KMS-11 (cell line): ENCODE measurements at regions not wholly inside any gene's neighbourhood (a gene's known extent, or its start where the extent isn't known, plus 50 kb on each side); places are given as distances from the start of the nearest gene placed in this dataset.

Experiments used
- H2AFZ ChIP-seq: fragments of 200-600 bp; sonication (generic); 2 replicates; pipeline ENCODE4 v1.6.1; 2016; ENCODE audit warnings: antibody characterized with exemption, mixed run types, low read depth
- H3K27ac ChIP-seq: fragments of 200-600 bp; sonication (generic); 2 replicates; pipeline ENCODE4 v1.6.1; 2016; ENCODE audit warnings: mild to moderate bottlenecking, mixed run types
- H3K27me3 ChIP-seq: fragments of 200-600 bp; sonication (generic); 2 replicates; pipeline ENCODE4 v1.6.1; 2017; ENCODE audit warnings: mild to moderate bottlenecking, low read depth, mixed run types, moderate library complexity; ENCODE audit not compliant: insufficient read depth
- H3K36me3 ChIP-seq: fragments of 200-600 bp; sonication (generic); 2 replicates; pipeline ENCODE4 v1.6.1; 2017; ENCODE audit warnings: mild to moderate bottlenecking, mixed run types; ENCODE audit not compliant: insufficient read depth
- H3K4me1 ChIP-seq: fragments of 200-600 bp; sonication (generic); 2 replicates; pipeline ENCODE4 v1.6.1; 2016; ENCODE audit warnings: mild to moderate bottlenecking, low read depth, mixed run types; ENCODE audit not compliant: poor library complexity, severe bottlenecking
- H3K4me2 ChIP-seq: fragments of 200-600 bp; sonication (generic); 2 replicates; pipeline ENCODE4 v1.7.0; 2016; ENCODE audit warnings: mild to moderate bottlenecking, mixed run types
- H3K4me3 ChIP-seq: fragments of 200-600 bp; sonication (generic); IDR thresholded peaks from 2 replicates; pipeline ENCODE4 v1.6.1; 2017; ENCODE audit warnings: low read depth, low read length, mixed read lengths; ENCODE audit not compliant: insufficient read depth
- H3K79me2 ChIP-seq: fragments of 200-600 bp; sonication (generic); 2 replicates; pipeline ENCODE4 v1.6.1; 2016; ENCODE audit warnings: low read depth, mixed run types; ENCODE audit not compliant: insufficient read depth
- H3K9ac ChIP-seq: fragments of 200-600 bp; sonication (generic); 2 replicates; pipeline ENCODE4 v1.6.1; 2016; ENCODE audit warnings: mild to moderate bottlenecking, mixed run types
- H4K20me1 ChIP-seq: fragments of 200-600 bp; sonication (generic); 2 replicates; pipeline ENCODE4 v1.6.1; 2016; ENCODE audit warnings: mild to moderate bottlenecking, mixed run types; ENCODE audit not compliant: insufficient read depth
- TF ChIP-seq, protein P1 (sequence below): fragments of 200-600 bp; sonication (generic); conservative IDR thresholded peaks from 2 replicates; pipeline ENCODE4 v1.6.1; 2017; ENCODE audit warnings: low read depth, mild to moderate bottlenecking, antibody characterized with exemption, low read length, moderate library complexity, mixed read lengths

- Histone ChIP-seq H3K79me2 (no peaks in the 10 kb centered on the region), H3K4me2 (no peak overlapping the region), H3K4me3 (no peak overlapping the region), H3K9ac (no peak overlapping the region), H3K36me3 (no peaks in the 10 kb centered on the region), H3K27me3 (no peaks in the 10 kb centered on the region), H2AFZ (no peak overlapping the region), H3K27ac (no peak overlapping the region), H3K4me1 (no peaks in the 10 kb centered on the region), H4K20me1 (no peaks in the 10 kb centered on the region)
- TF ChIP-seq, protein P1, sequence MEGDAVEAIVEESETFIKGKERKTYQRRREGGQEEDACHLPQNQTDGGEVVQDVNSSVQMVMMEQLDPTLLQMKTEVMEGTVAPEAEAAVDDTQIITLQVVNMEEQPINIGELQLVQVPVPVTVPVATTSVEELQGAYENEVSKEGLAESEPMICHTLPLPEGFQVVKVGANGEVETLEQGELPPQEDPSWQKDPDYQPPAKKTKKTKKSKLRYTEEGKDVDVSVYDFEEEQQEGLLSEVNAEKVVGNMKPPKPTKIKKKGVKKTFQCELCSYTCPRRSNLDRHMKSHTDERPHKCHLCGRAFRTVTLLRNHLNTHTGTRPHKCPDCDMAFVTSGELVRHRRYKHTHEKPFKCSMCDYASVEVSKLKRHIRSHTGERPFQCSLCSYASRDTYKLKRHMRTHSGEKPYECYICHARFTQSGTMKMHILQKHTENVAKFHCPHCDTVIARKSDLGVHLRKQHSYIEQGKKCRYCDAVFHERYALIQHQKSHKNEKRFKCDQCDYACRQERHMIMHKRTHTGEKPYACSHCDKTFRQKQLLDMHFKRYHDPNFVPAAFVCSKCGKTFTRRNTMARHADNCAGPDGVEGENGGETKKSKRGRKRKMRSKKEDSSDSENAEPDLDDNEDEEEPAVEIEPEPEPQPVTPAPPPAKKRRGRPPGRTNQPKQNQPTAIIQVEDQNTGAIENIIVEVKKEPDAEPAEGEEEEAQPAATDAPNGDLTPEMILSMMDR = no peak
Measured at GRCh38 chr14:51335961-51336723, 96.1 kb downstream of the TMX1 start.

- Histone ChIP-seq H2AFZ (no peak overlapping the region), H3K36me3 (no peaks in the 10 kb centered on the region), H4K20me1 (no peaks in the 10 kb centered on the region), H3K4me2 (no peak overlapping the region), H3K27me3 (no peaks in the 10 kb centered on the region), H3K27ac (no peak overlapping the region), H3K4me1 (no peaks in the 10 kb centered on the region), H3K79me2 (no peaks in the 10 kb centered on the region), H3K9ac (no peak overlapping the region), H3K4me3 (no peak overlapping the region)
- TF ChIP-seq, protein P1 = no peak
Measured at GRCh38 chr14:51336734-51337133, 96.7 kb downstream of the TMX1 start.

DNA sequence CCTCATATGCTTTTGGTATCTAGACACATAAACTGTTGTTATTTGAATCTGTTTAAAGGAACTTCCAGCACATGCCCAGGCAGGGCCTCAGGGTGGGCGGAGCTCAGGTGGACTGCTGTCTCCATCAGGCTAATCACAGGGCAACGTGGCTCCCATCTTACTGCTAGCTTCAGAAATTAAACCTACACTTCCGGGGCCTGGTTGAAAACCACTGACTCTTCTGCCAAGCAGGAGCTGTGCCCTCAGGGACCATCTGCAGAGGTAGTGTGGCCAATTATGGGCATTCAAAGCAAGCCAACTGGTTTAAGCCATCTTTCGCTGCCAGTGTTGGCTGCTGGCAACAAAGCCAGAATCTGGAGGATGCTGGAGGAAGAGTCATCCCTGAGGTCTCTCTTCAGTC lies 97.5 kb downstream of the TMX1 start:
- H3K27ac ChIP-seq = no peak overlapping the region
- TF ChIP-seq, protein P1 = no peak

DNA sequence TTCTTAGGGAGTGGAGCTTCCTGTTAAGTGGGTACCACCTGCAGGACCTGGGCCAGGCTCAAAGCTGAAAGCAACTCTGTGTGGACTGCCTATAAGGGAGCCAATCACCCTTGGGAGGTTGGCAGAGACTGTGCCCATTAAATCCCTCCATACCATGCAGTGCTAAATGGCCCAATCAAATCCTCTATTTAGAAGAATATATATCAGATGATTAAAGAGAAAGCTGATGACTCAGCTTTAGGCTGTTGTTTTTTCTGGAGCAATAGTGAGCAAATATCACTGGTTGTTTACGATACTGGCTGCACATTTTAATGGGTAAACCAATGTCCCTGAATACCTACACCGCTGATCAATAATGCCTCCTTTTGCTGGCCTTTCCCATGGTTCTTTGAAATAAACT lies 101.3 kb downstream of the TMX1 start:
- Histone ChIP-seq H3K27ac (no peak overlapping the region), H3K36me3 (no peaks in the 10 kb centered on the region), H2AFZ (no peak overlapping the region), H3K4me3 (no peak overlapping the region), H3K9ac (no peak overlapping the region), H3K4me1 (no peaks in the 10 kb centered on the region), H3K79me2 (no peaks in the 10 kb centered on the region), H4K20me1 (no peaks in the 10 kb centered on the region), H3K27me3 (no peaks in the 10 kb centered on the region), H3K4me2 (no peak overlapping the region)
- TF ChIP-seq, protein P1 = no peak

More for the DNA sequence above, 97.5 kb downstream of the TMX1 start:
- no peaks in the 10 kb centered on the region for H3K36me3 ChIP-seq
- H4K20me1 ChIP-seq = no peaks in the 10 kb centered on the region
- H3K9ac ChIP-seq = no peak overlapping the region
- no peaks in the 10 kb centered on the region for H3K27me3 ChIP-seq
- H3K79me2 ChIP-seq = no peaks in the 10 kb centered on the region
- H3K4me3 ChIP-seq = no peak overlapping the region
- no peak overlapping the region for H3K4me2 ChIP-seq
- no peaks in the 10 kb centered on the region for H3K4me1 ChIP-seq
- no peak overlapping the region for H2AFZ ChIP-seq
